ENCODE measurements at regions not wholly inside any gene's neighbourhood (a gene's known extent, or its start where the extent isn't known, plus 50 kb on each side); places are given as distances from the start of the nearest gene placed in this dataset.

DNA sequence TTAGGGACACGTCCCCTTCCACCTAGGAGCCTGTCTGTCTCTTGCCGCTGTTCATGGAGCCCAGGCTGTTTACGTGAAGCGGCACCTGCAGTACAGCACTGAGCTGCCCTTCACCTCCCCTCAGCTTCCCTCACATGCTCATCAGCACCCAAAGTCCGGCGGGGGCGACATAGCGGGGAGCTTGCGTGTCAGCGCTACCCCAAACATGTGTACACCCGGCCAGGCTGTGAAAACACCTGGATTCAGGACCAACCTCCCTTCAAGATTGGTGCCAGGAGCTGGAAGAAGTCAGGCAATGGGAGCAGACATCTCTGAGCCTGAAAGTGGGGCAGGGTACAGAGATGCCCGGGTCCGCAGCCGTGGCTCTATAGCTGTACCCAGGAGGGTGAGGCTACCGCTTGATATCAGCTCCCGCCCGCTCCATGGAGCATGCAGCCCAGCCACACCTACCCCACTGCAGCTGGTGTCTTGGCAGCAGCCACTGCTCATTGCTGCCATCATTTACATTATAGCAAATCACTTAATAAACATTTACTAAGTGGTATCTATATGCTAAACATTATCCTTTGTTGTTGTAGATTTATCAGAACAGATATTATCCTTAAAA is 712.1 kb downstream of the CDH9 start:
- TF ChIP-seq, protein P1, sequence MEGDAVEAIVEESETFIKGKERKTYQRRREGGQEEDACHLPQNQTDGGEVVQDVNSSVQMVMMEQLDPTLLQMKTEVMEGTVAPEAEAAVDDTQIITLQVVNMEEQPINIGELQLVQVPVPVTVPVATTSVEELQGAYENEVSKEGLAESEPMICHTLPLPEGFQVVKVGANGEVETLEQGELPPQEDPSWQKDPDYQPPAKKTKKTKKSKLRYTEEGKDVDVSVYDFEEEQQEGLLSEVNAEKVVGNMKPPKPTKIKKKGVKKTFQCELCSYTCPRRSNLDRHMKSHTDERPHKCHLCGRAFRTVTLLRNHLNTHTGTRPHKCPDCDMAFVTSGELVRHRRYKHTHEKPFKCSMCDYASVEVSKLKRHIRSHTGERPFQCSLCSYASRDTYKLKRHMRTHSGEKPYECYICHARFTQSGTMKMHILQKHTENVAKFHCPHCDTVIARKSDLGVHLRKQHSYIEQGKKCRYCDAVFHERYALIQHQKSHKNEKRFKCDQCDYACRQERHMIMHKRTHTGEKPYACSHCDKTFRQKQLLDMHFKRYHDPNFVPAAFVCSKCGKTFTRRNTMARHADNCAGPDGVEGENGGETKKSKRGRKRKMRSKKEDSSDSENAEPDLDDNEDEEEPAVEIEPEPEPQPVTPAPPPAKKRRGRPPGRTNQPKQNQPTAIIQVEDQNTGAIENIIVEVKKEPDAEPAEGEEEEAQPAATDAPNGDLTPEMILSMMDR (IDR thresholded peaks at IDR 0.05): no peak
- TF ChIP-seq POLR2A (IDR thresholded peaks at IDR 0.05): no peak
- no peak for TF ChIP-seq POLR2AphosphoS5 (IDR thresholded peaks at IDR 0.05)

Measured in prostate gland (tissue), 2 donors.